EL (cell line): ENCODE measurements at regions not wholly inside any gene's neighbourhood (a gene's known extent, or its start where the extent isn't known, plus 50 kb on each side); places are given as distances from the start of the nearest gene placed in this dataset.
"Not testable (repeated sequence)": the region's sequence is repeated elsewhere in the genome, so short reads cannot be mapped to it uniquely, and the experiment has no call there.

Experiments
- DNase-seq: peaks from one replicate; pipeline ENCODE4 v3.0.0-alpha.2; 2016

- no peak for DNase-seq
These were observed 364.8 kb upstream of the ESRRG start for GRCh38 chr1:217088011-217088410.

GRCh38 chr1:217079584-217079983, 356.4 kb upstream of the ESRRG start:
- DNase-seq = no peak

- no peak for DNase-seq
These were observed 355.7 kb upstream of the ESRRG start for GRCh38 chr1:217078959-217079358.

GRCh38 chr1:217078078-217078690, 355.0 kb upstream of the ESRRG start:
- no peak for DNase-seq

- DNase-seq = no peak
These were observed 354.2 kb upstream of the ESRRG start for GRCh38 chr1:217077426-217077825.

- peak; percentile 44 for DNase-seq
These were observed 353.7 kb upstream of the ESRRG start for GRCh38 chr1:217076902-217077301.

- no peak for DNase-seq
These were observed 349.7 kb upstream of the ESRRG start for GRCh38 chr1:217072926-217073325.

- DNase-seq = peak; percentile 21
These were observed 344.4 kb upstream of the ESRRG start for GRCh38 chr1:217067642-217068041.

- no peak for DNase-seq
These were observed 343.6 kb upstream of the ESRRG start for GRCh38 chr1:217066794-217067193.

GRCh38 chr1:217063172-217063908, 340.1 kb upstream of the ESRRG start:
- no peak for DNase-seq

GRCh38 chr1:217062586-217062985, 339.4 kb upstream of the ESRRG start:
- DNase-seq = no peak

- DNase-seq = no peak
These were observed 336.2 kb upstream of the ESRRG start for GRCh38 chr1:217059401-217059800.

- DNase-seq = no peak
These were observed 330.4 kb upstream of the ESRRG start for GRCh38 chr1:217053676-217054075.

- DNase-seq = no peak
These were observed 329.4 kb upstream of the ESRRG start for GRCh38 chr1:217052626-217053025.

GRCh38 chr1:217052196-217052595, 329.0 kb upstream of the ESRRG start:
- peak; percentile 3 for DNase-seq

- no peak for DNase-seq
These were observed 326.5 kb upstream of the ESRRG start for GRCh38 chr1:217049721-217050120.

GRCh38 chr1:217049081-217049480, 325.9 kb upstream of the ESRRG start:
- no peak for DNase-seq

- DNase-seq = peak; percentile 6
These were observed 325.0 kb upstream of the ESRRG start for GRCh38 chr1:217048104-217048707.

GRCh38 chr1:217040711-217041455, 317.7 kb upstream of the ESRRG start:
- peak; percentile 59 for DNase-seq

GRCh38 chr1:217039926-217040325, 316.7 kb upstream of the ESRRG start:
- DNase-seq = no peak

GRCh38 chr1:217039139-217039538, 315.9 kb upstream of the ESRRG start:
- DNase-seq = not testable (repeated sequence)

- no peak for DNase-seq
These were observed 313.5 kb upstream of the ESRRG start for GRCh38 chr1:217036757-217037156.

GRCh38 chr1:217032715-217033367, 309.6 kb upstream of the ESRRG start:
- DNase-seq = no peak
